Liver (tissue), 8 donors: ENCODE measurements at regions not wholly inside any gene's neighbourhood (a gene's known extent, or its start where the extent isn't known, plus 50 kb on each side); places are given as distances from the start of the nearest gene placed in this dataset.

Source experiments
- DNase-seq: peaks from one replicate; pipeline ENCODE4 v3.0.0-alpha.2; 2017; ENCODE audit warnings: low spot score
- H3K27ac ChIP-seq, 2 donors: one replicate each; pipeline ENCODE4 v1.7.0; 2013; ENCODE audit warnings: inconsistent platforms in 2 of 2, low read length in 2 of 2, control low read depth in 1 of 2, low read depth in 1 of 2, mild to moderate bottlenecking in 1 of 2
- H3K27me3 ChIP-seq, 4 donors: one replicate each; pipeline versions ENCODE4 v1.6.1 to v1.7.0; 2013; ENCODE audit warnings: low read length in 3 of 4, inconsistent platforms in 1 of 4, mild to moderate bottlenecking in 1 of 4, moderate library complexity in 1 of 4; ENCODE audit not compliant: control insufficient read depth in 4 of 4, insufficient read depth in 4 of 4
- H3K36me3 ChIP-seq, 4 donors: one replicate each; pipeline versions ENCODE4 v1.6.1 to v1.7.0; 2013; ENCODE audit warnings: low read length in 3 of 4, mild to moderate bottlenecking in 3 of 4, low read depth in 1 of 4, moderate library complexity in 1 of 4; ENCODE audit not compliant: control insufficient read depth in 4 of 4, insufficient read depth in 3 of 4
- H3K4me1 ChIP-seq, 4 donors: one replicate each; pipeline versions ENCODE4 v1.6.1 to v1.7.0; 2013; ENCODE audit warnings: low read length in 3 of 4, mild to moderate bottlenecking in 3 of 4, moderate library complexity in 1 of 4; ENCODE audit not compliant: control insufficient read depth in 4 of 4, insufficient read depth in 4 of 4
- H3K4me3 ChIP-seq, 3 donors: one replicate each; pipeline versions ENCODE4 v1.6.1 to v1.7.0; 2013; ENCODE audit warnings: low read length in 3 of 3, control low read depth in 1 of 3, low read depth in 1 of 3, mild to moderate bottlenecking in 1 of 3
- H3K9ac ChIP-seq, 2 donors: one replicate each; pipeline ENCODE4 v1.7.0; 2013; ENCODE audit warnings: low read length in 2 of 2, mild to moderate bottlenecking in 2 of 2, moderate library complexity in 2 of 2, control low read depth in 1 of 2, low read depth in 1 of 2
- H3K9me3 ChIP-seq, 4 donors: one replicate each; pipeline versions ENCODE4 v1.6.1 to v1.7.0; 2013; ENCODE audit warnings: low read length in 3 of 4; ENCODE audit not compliant: control insufficient read depth in 4 of 4
- ATF3 ChIP-seq: IDR thresholded peaks from 2 replicates; pipeline ENCODE4 v1.6.1; 2016; ENCODE audit warnings: antibody characterized with exemption
- EGR1 ChIP-seq, 2 donors: IDR thresholded peaks; 2 replicates each; pipeline ENCODE4 v1.6.1; 2016 to 2018; ENCODE audit warnings: antibody characterized with exemption in 2 of 2, low read depth in 2 of 2
- FOXA1 ChIP-seq: IDR thresholded peaks from 2 replicates; pipeline ENCODE4 v1.6.1; 2016; ENCODE audit warnings: antibody characterized with exemption
- FOXA2 ChIP-seq: IDR thresholded peaks from 2 replicates; pipeline ENCODE4 v1.6.1; 2016; ENCODE audit warnings: antibody characterized with exemption
- GABPA ChIP-seq, 2 donors: IDR thresholded peaks in 1 of 2; conservative IDR thresholded peaks in 1 of 2; 2 replicates each; pipeline ENCODE4 v1.6.1; 2016; ENCODE audit warnings: antibody characterized with exemption in 2 of 2, mild to moderate bottlenecking in 1 of 2, moderate library complexity in 1 of 2
- HNF4A ChIP-seq, 2 donors: conservative IDR thresholded peaks; 2 replicates each; pipeline ENCODE4 v1.6.1; 2016; ENCODE audit warnings: antibody characterized with exemption in 2 of 2, mild to moderate bottlenecking in 2 of 2
- HNF4G ChIP-seq: IDR thresholded peaks from 2 replicates; pipeline ENCODE4 v1.6.1; 2016; ENCODE audit warnings: antibody characterized with exemption
- JUND ChIP-seq, 2 donors: IDR thresholded peaks; 2 replicates each; pipeline ENCODE4 v1.6.1; 2016; ENCODE audit warnings: antibody characterized with exemption in 2 of 2
- NR2F2 ChIP-seq: IDR thresholded peaks from 2 replicates; pipeline ENCODE4 v1.6.1; 2016; ENCODE audit warnings: antibody characterized with exemption
- RAD21 ChIP-seq, 2 donors: IDR thresholded peaks; 2 replicates each; pipeline ENCODE4 v1.6.1; 2016; ENCODE audit warnings: antibody characterized with exemption in 2 of 2, mild to moderate bottlenecking in 2 of 2
- REST ChIP-seq: IDR thresholded peaks from 2 replicates; pipeline ENCODE4 v1.6.1; 2016; ENCODE audit warnings: antibody characterized with exemption, mild to moderate bottlenecking
- RXRA ChIP-seq, 2 donors: IDR thresholded peaks; 2 replicates each; pipeline ENCODE4 v1.6.1; 2017 to 2018; ENCODE audit warnings: antibody characterized with exemption in 2 of 2, mild to moderate bottlenecking in 1 of 2
- SP1 ChIP-seq: IDR thresholded peaks from 2 replicates; pipeline ENCODE4 v1.6.1; 2018; ENCODE audit warnings: antibody characterized with exemption, mild to moderate bottlenecking
- TAF1 ChIP-seq: conservative IDR thresholded peaks from 2 replicates; pipeline ENCODE4 v1.6.1; 2016; ENCODE audit warnings: antibody characterized with exemption, mild to moderate bottlenecking
- YY1 ChIP-seq: IDR thresholded peaks from 2 replicates; pipeline ENCODE4 v1.6.1; 2016; ENCODE audit warnings: antibody characterized with exemption, mild to moderate bottlenecking
- ZBTB33 ChIP-seq: IDR thresholded peaks from 2 replicates; pipeline ENCODE4 v1.6.1; 2016; ENCODE audit warnings: antibody characterized with exemption
- WGBS: extraction: QIAGEN DNeasy Blood & Tissue Kit; methylation state at CpG from one replicate; pipeline ENCODE4 v1.1.7; 2013; 5-methylcytosine and 5-hydroxymethylcytosine counted together
- TF ChIP-seq, protein P1 (sequence below): IDR thresholded peaks from 2 replicates; pipeline ENCODE4 v1.6.1; 2016; ENCODE audit warnings: antibody characterized with exemption
- TF ChIP-seq, protein P2 (sequence below): fragments of 150-350 bp; IDR thresholded peaks from 2 replicates; pipeline ENCODE4 v1.5.1; 2017; ENCODE audit warnings: improper control_type of control experiment, low read depth, low read length; ENCODE audit not compliant: missing input control
- donor health status: healthy.
- donor health status: healthy.
- donor health status: healthy.
- donor health status: healthy.
- donor health status: healthy.

- Histone ChIP-seq H3K9ac (no peak overlapping the region), H3K9me3 (no peaks in the 10 kb centered on the region), H3K27ac (no peak overlapping the region), H3K36me3 (no peaks in the 10 kb centered on the region), H3K4me3 (no peak overlapping the region), H3K4me1 (no peaks in the 10 kb centered on the region), H3K27me3 (no peaks in the 10 kb centered on the region)
- 81% methylated on average over 1 of the region's 1 CpG for WGBS
- TF ChIP-seq GABPA (IDR thresholded peaks at IDR 0.05 in 1 of 2, conservative IDR thresholded peaks at IDR 0.05 in 1 of 2) (no peak), FOXA1 (no peak), FOXA2 (no peak), TAF1 (no peak), HNF4G (no peak), RAD21 (IDR thresholded peaks at IDR 0.05) (no peak), RXRA (IDR thresholded peaks at IDR 0.05) (no peak), HNF4A (conservative IDR thresholded peaks at IDR 0.05) (no peak), ATF3 (no peak), JUND (IDR thresholded peaks at IDR 0.05) (no peak), ZBTB33 (no peak), EGR1 (IDR thresholded peaks at IDR 0.05; ENCODE audit: low read depth in 2 of 2) (no peak), SP1 (no peak), REST (no peak), NR2F2 (no peak), YY1 (no peak)
- TF ChIP-seq, protein P1, sequence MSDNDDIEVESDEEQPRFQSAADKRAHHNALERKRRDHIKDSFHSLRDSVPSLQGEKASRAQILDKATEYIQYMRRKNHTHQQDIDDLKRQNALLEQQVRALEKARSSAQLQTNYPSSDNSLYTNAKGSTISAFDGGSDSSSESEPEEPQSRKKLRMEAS: no peak
- TF ChIP-seq, protein P2, sequence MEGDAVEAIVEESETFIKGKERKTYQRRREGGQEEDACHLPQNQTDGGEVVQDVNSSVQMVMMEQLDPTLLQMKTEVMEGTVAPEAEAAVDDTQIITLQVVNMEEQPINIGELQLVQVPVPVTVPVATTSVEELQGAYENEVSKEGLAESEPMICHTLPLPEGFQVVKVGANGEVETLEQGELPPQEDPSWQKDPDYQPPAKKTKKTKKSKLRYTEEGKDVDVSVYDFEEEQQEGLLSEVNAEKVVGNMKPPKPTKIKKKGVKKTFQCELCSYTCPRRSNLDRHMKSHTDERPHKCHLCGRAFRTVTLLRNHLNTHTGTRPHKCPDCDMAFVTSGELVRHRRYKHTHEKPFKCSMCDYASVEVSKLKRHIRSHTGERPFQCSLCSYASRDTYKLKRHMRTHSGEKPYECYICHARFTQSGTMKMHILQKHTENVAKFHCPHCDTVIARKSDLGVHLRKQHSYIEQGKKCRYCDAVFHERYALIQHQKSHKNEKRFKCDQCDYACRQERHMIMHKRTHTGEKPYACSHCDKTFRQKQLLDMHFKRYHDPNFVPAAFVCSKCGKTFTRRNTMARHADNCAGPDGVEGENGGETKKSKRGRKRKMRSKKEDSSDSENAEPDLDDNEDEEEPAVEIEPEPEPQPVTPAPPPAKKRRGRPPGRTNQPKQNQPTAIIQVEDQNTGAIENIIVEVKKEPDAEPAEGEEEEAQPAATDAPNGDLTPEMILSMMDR: no peak
- DNase-seq: no peak
Measured at GRCh38 chrX:98646351-98646750, 1762.6 kb downstream of the RPA4 start.

- no peak for DNase-seq
- H3K4me3 ChIP-seq: no peak overlapping the region
- no peak overlapping the region for H3K9ac ChIP-seq
- H3K4me1 ChIP-seq: no peaks in the 10 kb centered on the region
- H3K27ac ChIP-seq: no peak overlapping the region
- H3K9me3 ChIP-seq: no peaks in the 10 kb centered on the region
- H3K27me3 ChIP-seq: peaks cover 0 to 4% (median 0%) of the 10 kb centered on the region in 4 donors
- no peaks in the 10 kb centered on the region for H3K36me3 ChIP-seq
- no peak for TF ChIP-seq NR2F2
- TF ChIP-seq ZBTB33: no peak
- no peak for TF ChIP-seq FOXA2
- no peak for TF ChIP-seq REST
- TF ChIP-seq, protein P1: no peak
- no peak for TF ChIP-seq TAF1
- TF ChIP-seq GABPA (IDR thresholded peaks at IDR 0.05 in 1 of 2, conservative IDR thresholded peaks at IDR 0.05 in 1 of 2): no peak
- no peak for TF ChIP-seq EGR1 (IDR thresholded peaks at IDR 0.05; ENCODE audit: low read depth in 2 of 2)
- TF ChIP-seq HNF4A (conservative IDR thresholded peaks at IDR 0.05): no peak
- TF ChIP-seq RAD21 (IDR thresholded peaks at IDR 0.05): no peak
- no peak for TF ChIP-seq JUND (IDR thresholded peaks at IDR 0.05)
- no peak for TF ChIP-seq YY1
Measured at GRCh38 chrX:98654565-98654964, 1755.5 kb downstream of the PCDH19 start.
